ENCODE measurements at regions not wholly inside any gene's neighbourhood (a gene's known extent, or its start where the extent isn't known, plus 50 kb on each side); places are given as distances from the start of the nearest gene placed in this dataset.
"Not testable (repeated sequence)": the region's sequence is repeated elsewhere in the genome, so short reads cannot be mapped to it uniquely, and the experiment has no call there.

GRCh38 chr9:625613-626012 lies 215.9 kb upstream of the DMRT1 start:
- H3K4me1 ChIP-seq (ENCODE audit: insufficient read depth, low read length, poor library complexity, severe bottlenecking) = peaks cover 60% of the 10 kb centered on the region
- H3K36me3 ChIP-seq (ENCODE audit: insufficient read depth, low read length) = no peaks in the 10 kb centered on the region
- H2AFZ ChIP-seq (ENCODE audit: low read length) = peak overlapping the region; percentile 13; the same call in 1 of the 2 replicates
- no peaks in the 10 kb centered on the region for H4K20me1 ChIP-seq (ENCODE audit: insufficient read depth, low read length, poor library complexity, severe bottlenecking)
- no peaks in the 10 kb centered on the region for H3K9me3 ChIP-seq (ENCODE audit: insufficient read depth, low read depth, low read length)
- peak overlapping the region; percentile 4 for H3K4me2 ChIP-seq (ENCODE audit: low read depth, low read length, poor library complexity, severe bottlenecking)
- no peaks in the 10 kb centered on the region for H3F3A ChIP-seq (ENCODE audit: low read depth)
- H3K9me2 ChIP-seq (replicated peaks; ENCODE audit: low read depth, low read length) = no peaks in the 10 kb centered on the region
- H3K9ac ChIP-seq (ENCODE audit: low read depth, low read length, poor library complexity, severe bottlenecking) = peak overlapping the region; percentile 51
- peaks cover 13% of the 10 kb centered on the region for H3K79me2 ChIP-seq (ENCODE audit: insufficient read depth, low read length)
- no peaks in the 10 kb centered on the region for H3K27me3 ChIP-seq (ENCODE audit: insufficient read depth, low read length, poor library complexity, severe bottlenecking)
- TF ChIP-seq EZH2phosphoT487 (IDR thresholded peaks at IDR 0.05; ENCODE audit: borderline replicate concordance) (no peak), CTCF (conservative IDR thresholded peaks at IDR 0.05; ENCODE audit: low read length) (no peak)
- H3K4me3 ChIP-seq (ENCODE audit: low read length, poor library complexity, severe bottlenecking) = no peak overlapping the region

- H3K36me3 ChIP-seq (ENCODE audit: insufficient read depth, low read length); H3F3A ChIP-seq (ENCODE audit: low read depth); H3K27me3 ChIP-seq (ENCODE audit: insufficient read depth, low read length, poor library complexity, severe bottlenecking); H2AFZ ChIP-seq (ENCODE audit: low read length); H4K20me1 ChIP-seq (ENCODE audit: insufficient read depth, low read length, poor library complexity, severe bottlenecking); H3K9me2 ChIP-seq (replicated peaks; ENCODE audit: low read depth, low read length); H3K9me3 ChIP-seq (ENCODE audit: insufficient read depth, low read depth, low read length); H3K4me3 ChIP-seq (ENCODE audit: low read length, poor library complexity, severe bottlenecking): not testable (repeated sequence)
- Histone ChIP-seq H3K4me2 (ENCODE audit: low read depth, low read length, poor library complexity, severe bottlenecking) (peak overlapping the region; percentile 4), H3K9ac (ENCODE audit: low read depth, low read length, poor library complexity, severe bottlenecking) (peak overlapping the region; percentile 51), H3K79me2 (ENCODE audit: insufficient read depth, low read length) (peaks cover 16% of the 10 kb centered on the region), H3K4me1 (ENCODE audit: insufficient read depth, low read length, poor library complexity, severe bottlenecking) (peaks cover 65% of the 10 kb centered on the region)
These were observed 215.4 kb upstream of the DMRT1 start for GRCh38 chr9:626114-626513.

- Histone ChIP-seq H3K9me2 (replicated peaks; ENCODE audit: low read depth, low read length) (no peaks in the 10 kb centered on the region), H3K4me3 (ENCODE audit: low read length, poor library complexity, severe bottlenecking) (no peak overlapping the region), H2AFZ (ENCODE audit: low read length) (no peak overlapping the region), H3K9me3 (ENCODE audit: insufficient read depth, low read depth, low read length) (no peaks in the 10 kb centered on the region), H3K36me3 (ENCODE audit: insufficient read depth, low read length) (no peaks in the 10 kb centered on the region), H3K79me2 (ENCODE audit: insufficient read depth, low read length) (peaks cover 16% of the 10 kb centered on the region), H3K4me2 (ENCODE audit: low read depth, low read length, poor library complexity, severe bottlenecking) (peak overlapping the region; percentile 10), H3K27me3 (ENCODE audit: insufficient read depth, low read length, poor library complexity, severe bottlenecking) (no peaks in the 10 kb centered on the region), H3K9ac (ENCODE audit: low read depth, low read length, poor library complexity, severe bottlenecking) (peak overlapping the region; percentile 27), H3F3A (ENCODE audit: low read depth) (0 out of 2 replicates have a peak, but pooled peaks cover 5% of the 10 kb centered on the region), H4K20me1 (ENCODE audit: insufficient read depth, low read length, poor library complexity, severe bottlenecking) (no peaks in the 10 kb centered on the region), H3K4me1 (ENCODE audit: insufficient read depth, low read length, poor library complexity, severe bottlenecking) (peaks cover 70% of the 10 kb centered on the region)
- TF ChIP-seq CTCF (conservative IDR thresholded peaks at IDR 0.05; ENCODE audit: low read length) (no peak), EZH2phosphoT487 (IDR thresholded peaks at IDR 0.05; ENCODE audit: borderline replicate concordance) (no peak)
These were observed 214.9 kb upstream of the DMRT1 start for GRCh38 chr9:626596-626995.

- no peaks in the 10 kb centered on the region for H4K20me1 ChIP-seq (ENCODE audit: insufficient read depth, low read length, poor library complexity, severe bottlenecking)
These were observed 214.0 kb upstream of the DMRT1 start for GRCh38 chr9:627336-627970.

More at GRCh38 chr9:627336-627970, 214.0 kb upstream of the DMRT1 start:
- H3K27me3 ChIP-seq (ENCODE audit: insufficient read depth, low read length, poor library complexity, severe bottlenecking) = no peaks in the 10 kb centered on the region
- no peak for TF ChIP-seq CTCF (conservative IDR thresholded peaks at IDR 0.05; ENCODE audit: low read length)
- TF ChIP-seq EZH2phosphoT487 (IDR thresholded peaks at IDR 0.05; ENCODE audit: borderline replicate concordance) = no peak
- no peak overlapping the region for H3K4me3 ChIP-seq (ENCODE audit: low read length, poor library complexity, severe bottlenecking)
- H3K36me3 ChIP-seq (ENCODE audit: insufficient read depth, low read length) = no peaks in the 10 kb centered on the region
- peaks cover 78% of the 10 kb centered on the region for H3K4me1 ChIP-seq (ENCODE audit: insufficient read depth, low read length, poor library complexity, severe bottlenecking)
- no peak overlapping the region for H2AFZ ChIP-seq (ENCODE audit: low read length)
- peak overlapping the region; percentile 74 for H3K4me2 ChIP-seq (ENCODE audit: low read depth, low read length, poor library complexity, severe bottlenecking)
- no peaks in the 10 kb centered on the region for H3K9me2 ChIP-seq (replicated peaks; ENCODE audit: low read depth, low read length)
- H3K9ac ChIP-seq (ENCODE audit: low read depth, low read length, poor library complexity, severe bottlenecking) = peak overlapping the region; percentile 27
- peaks cover 11% of the 10 kb centered on the region for H3F3A ChIP-seq (ENCODE audit: low read depth)
- H3K9me3 ChIP-seq (ENCODE audit: insufficient read depth, low read depth, low read length) = no peaks in the 10 kb centered on the region
- peaks cover 16% of the 10 kb centered on the region for H3K79me2 ChIP-seq (ENCODE audit: insufficient read depth, low read length)
